B cell (primary cell): ENCODE measurements at regions not wholly inside any gene's neighbourhood (a gene's known extent, or its start where the extent isn't known, plus 50 kb on each side); places are given as distances from the start of the nearest gene placed in this dataset.
"Not testable (repeated sequence)": the region's sequence is repeated elsewhere in the genome, so short reads cannot be mapped to it uniquely, and the experiment has no call there.

Experiments
- ATAC-seq: fragments of 200-7000 bp; cut with Tn5 transposase; one replicate; pipeline ENCODE4 v1.10.0; 2021; ENCODE audit warnings: low read depth, mild to moderate bottlenecking, moderate number of reproducible peaks, moderate library complexity
- CTCF ChIA-PET: fragments of 350-600 bp; sonication (Branson Sonifier 250); formaldehyde crosslinking; loops from one replicate; lab custom pipeline; 2021; ENCODE audit warnings: antibody characterized with exemption, inconsistent platforms; lab: Charles Lee
- POLR2A ChIA-PET: fragments of 350-600 bp; sonication (Branson Sonifier 250); formaldehyde crosslinking; loops from one replicate; lab custom pipeline; 2021; ENCODE audit warnings: antibody characterized with exemption; lab: Charles Lee
- DNase-seq: peaks from one replicate; pipeline ENCODE4 v3.0.0; 2013
- H2AFZ ChIP-seq: 2 replicates; pipeline ENCODE4 v1.6.1; 2012; ENCODE audit warnings: mild to moderate bottlenecking, low read depth, low read length; ENCODE audit not compliant: insufficient read depth, poor library complexity, severe bottlenecking
- H3K27ac ChIP-seq, 2 donors: 1 replicate in 1 of 2; 2 replicates in 1 of 2; pipeline ENCODE4 v1.5.1; 2012 to 2013; ENCODE audit warnings: low read length in 2 of 2, mild to moderate bottlenecking in 2 of 2, moderate library complexity in 1 of 2
- H3K27me3 ChIP-seq, 4 experiments: fragments of 200-600 bp in 1 of 4; sonication (generic) in 1 of 4; replicated peaks in 1 of 4; 1 replicate in 2 of 4; 2 replicates in 2 of 4; pipeline versions ENCODE4 v1.6.1 to v1.7.0; 2013 to 2016; ENCODE audit warnings: low read length in 3 of 4, mild to moderate bottlenecking in 2 of 4, mixed read lengths in 1 of 4, moderate library complexity in 1 of 4; ENCODE audit not compliant: insufficient read depth in 4 of 4, control insufficient read depth in 3 of 4; ENCODE audit errors: control extremely low read depth in 1 of 4
- H3K36me3 ChIP-seq, 2 experiments: replicated peaks in 1 of 2; 1 replicate in 1 of 2; 2 replicates in 1 of 2; pipeline versions ENCODE4 v1.6.1 to v1.7.1; 2013; ENCODE audit warnings: low read length in 1 of 2; ENCODE audit not compliant: insufficient read depth in 2 of 2, control insufficient read depth in 1 of 2; ENCODE audit errors: control extremely low read depth in 1 of 2, extremely low read depth in 1 of 2
- H3K4me1 ChIP-seq, 2 donors: fragments of 200-600 bp in 1 of 2; sonication (generic) in 1 of 2; 1 replicate in 1 of 2; 2 replicates in 1 of 2; pipeline versions ENCODE4 v1.5.1 to v1.6.1; 2013 to 2017; ENCODE audit warnings: low read length in 2 of 2; ENCODE audit not compliant: control insufficient read depth in 2 of 2, insufficient read depth in 2 of 2
- H3K4me2 ChIP-seq: replicated peaks from 2 replicates; pipeline ENCODE3; 2012; ENCODE audit warnings: mild to moderate bottlenecking, low read depth, low read length; ENCODE audit not compliant: poor library complexity, severe bottlenecking
- H3K4me3 ChIP-seq, 5 experiments: fragments of 200-600 bp in 1 of 5; sonication (generic) in 1 of 5; 1 replicate in 3 of 5; 2 replicates in 2 of 5; pipeline versions ENCODE4 v1.5.1 to v1.7.0; 2011 to 2016; ENCODE audit warnings: low read length in 4 of 5, mild to moderate bottlenecking in 4 of 5, low read depth in 2 of 5, control low read depth in 1 of 5, moderate library complexity in 1 of 5; ENCODE audit not compliant: insufficient read depth in 1 of 5; ENCODE audit errors: control extremely low read depth in 1 of 5, extremely low read depth in 1 of 5
- H3K79me2 ChIP-seq: fragments of 200-600 bp; sonication (generic); one replicate; pipeline ENCODE4 v1.6.0; 2016; ENCODE audit warnings: low read length; ENCODE audit not compliant: control insufficient read depth, insufficient read depth
- H3K9ac ChIP-seq: fragments of 200-600 bp; sonication (generic); 2 replicates; pipeline ENCODE4 v1.6.1; 2017; ENCODE audit warnings: mild to moderate bottlenecking, low read length, moderate library complexity
- H3K9me3 ChIP-seq, 3 donors: one replicate each; pipeline versions ENCODE4 v1.6.1 to v1.7.1; 2013; ENCODE audit warnings: low read length in 2 of 3; ENCODE audit not compliant: control insufficient read depth in 2 of 3, insufficient read depth in 1 of 3; ENCODE audit errors: control extremely low read depth in 1 of 3
- H4K20me1 ChIP-seq: 2 replicates; pipeline ENCODE4 v1.6.0; 2012; ENCODE audit warnings: mild to moderate bottlenecking, low read length; ENCODE audit not compliant: insufficient read depth, control insufficient read depth, poor library complexity, severe bottlenecking
- H3K27ac Mint-ChIP-seq: one replicate; pipeline ENCODE4 v1.8.0; 2021; ENCODE audit warnings: mixed read lengths
- H3K27me3 Mint-ChIP-seq: one replicate; pipeline ENCODE4 v1.8.0; 2021; ENCODE audit warnings: mixed read lengths
- H3K4me1 Mint-ChIP-seq: one replicate; pipeline ENCODE4 v1.8.0; 2021; ENCODE audit warnings: mixed read lengths
- H3K4me3 Mint-ChIP-seq: one replicate; pipeline ENCODE4 v1.8.0; 2021; ENCODE audit warnings: mixed read lengths
- H3K9me3 Mint-ChIP-seq: one replicate; pipeline ENCODE4 v1.8.0; 2022; ENCODE audit warnings: mixed read lengths; ENCODE audit not compliant: insufficient read depth
- EZH2 ChIP-seq: IDR thresholded peaks from 2 replicates; pipeline ENCODE4 v1.6.1; 2012; ENCODE audit warnings: borderline replicate concordance, low read depth, mild to moderate bottlenecking, moderate library complexity, low read length; ENCODE audit not compliant: insufficient read depth, poor library complexity, severe bottlenecking
- WGBS: methylation state at CpG from one replicate; pipeline ENCODE4 v1.1.5; 2013; ENCODE audit warnings: missing lambda C conversion rate; ENCODE audit not compliant: insufficient coverage; 5-methylcytosine and 5-hydroxymethylcytosine counted together
- intact Hi-C: fragments of 100-400 bp; cut with micrococcal nuclease; formaldehyde crosslinking; loops from one replicate; pipeline ENCODE4 v1.10.0; 2022
- TF ChIP-seq, protein P1 (sequence below): fragments of 200-600 bp; IDR thresholded peaks from one replicate; pipeline ENCODE4 v1.8.0; 2022; ENCODE audit warnings: antibody characterized with exemption, mild to moderate bottlenecking

DNA sequence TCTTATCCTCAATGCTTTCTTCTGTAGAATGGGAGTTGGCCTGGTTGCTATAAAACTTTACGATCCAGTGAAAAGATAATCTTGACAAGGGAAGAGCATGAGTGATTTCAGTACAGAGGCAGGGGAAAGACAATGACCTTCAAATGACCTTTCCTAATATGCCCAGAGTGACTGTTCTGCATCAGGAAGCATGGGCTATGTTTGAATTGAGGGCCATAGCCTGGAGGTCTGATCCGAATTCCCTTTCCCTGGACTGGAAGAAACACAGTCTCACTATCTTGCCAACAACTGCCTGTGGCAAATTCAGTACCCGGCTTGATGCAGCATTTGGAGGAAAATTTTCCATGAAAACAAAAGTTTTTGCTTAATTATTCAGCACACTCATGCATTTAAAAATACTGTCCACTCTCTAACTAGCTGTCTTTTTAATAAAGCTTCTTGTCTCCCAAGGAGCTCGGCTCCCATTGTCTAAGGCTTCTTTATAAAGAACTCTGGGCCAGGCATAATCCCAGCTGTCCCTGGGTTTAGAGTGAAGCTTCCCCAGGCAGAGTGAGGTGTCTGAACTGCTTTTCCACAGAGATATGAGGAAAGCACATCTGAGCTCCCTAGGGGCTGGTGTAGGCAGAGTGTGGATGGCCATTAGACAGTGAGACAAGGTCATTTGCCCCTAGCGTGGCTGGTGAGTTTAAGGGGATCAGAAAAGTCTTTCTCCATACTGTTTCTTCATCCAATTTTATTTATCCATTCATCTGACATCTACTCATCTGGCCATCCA lies 132.7 kb upstream of the CADM1 start:
- Mint-ChIP-seq H3K9me3 (no peaks in the 10 kb centered on the region), H3K27ac (no peak overlapping the region), H3K4me1 (no peaks in the 10 kb centered on the region), H3K4me3 (no peak overlapping the region), H3K27me3 (no peaks in the 10 kb centered on the region)
- H3K4me1 ChIP-seq, result no peaks in the 10 kb centered on the region
- no peaks in the 10 kb centered on the region for H3K79me2 ChIP-seq
- no peak overlapping the region for H3K4me3 ChIP-seq
- peaks cover 0 to 5% (median 0%) of the 10 kb centered on the region in 3 donors for H3K9me3 ChIP-seq
- CTCF ChIA-PET, result no interaction called here
- intact Hi-C loops, result no loop called here
- DNase-seq (no peak), ATAC-seq (no peak)
- no peak overlapping the region for H3K4me2 ChIP-seq
- no peak overlapping the region for H3K27ac ChIP-seq
- no peak overlapping the region for H2AFZ ChIP-seq
- no peaks in the 10 kb centered on the region for H4K20me1 ChIP-seq
- H3K36me3 ChIP-seq, result no peaks in the 10 kb centered on the region
- 70% methylated on average over 2 of the region's 5 CpGs for WGBS
- TF ChIP-seq, protein P1, sequence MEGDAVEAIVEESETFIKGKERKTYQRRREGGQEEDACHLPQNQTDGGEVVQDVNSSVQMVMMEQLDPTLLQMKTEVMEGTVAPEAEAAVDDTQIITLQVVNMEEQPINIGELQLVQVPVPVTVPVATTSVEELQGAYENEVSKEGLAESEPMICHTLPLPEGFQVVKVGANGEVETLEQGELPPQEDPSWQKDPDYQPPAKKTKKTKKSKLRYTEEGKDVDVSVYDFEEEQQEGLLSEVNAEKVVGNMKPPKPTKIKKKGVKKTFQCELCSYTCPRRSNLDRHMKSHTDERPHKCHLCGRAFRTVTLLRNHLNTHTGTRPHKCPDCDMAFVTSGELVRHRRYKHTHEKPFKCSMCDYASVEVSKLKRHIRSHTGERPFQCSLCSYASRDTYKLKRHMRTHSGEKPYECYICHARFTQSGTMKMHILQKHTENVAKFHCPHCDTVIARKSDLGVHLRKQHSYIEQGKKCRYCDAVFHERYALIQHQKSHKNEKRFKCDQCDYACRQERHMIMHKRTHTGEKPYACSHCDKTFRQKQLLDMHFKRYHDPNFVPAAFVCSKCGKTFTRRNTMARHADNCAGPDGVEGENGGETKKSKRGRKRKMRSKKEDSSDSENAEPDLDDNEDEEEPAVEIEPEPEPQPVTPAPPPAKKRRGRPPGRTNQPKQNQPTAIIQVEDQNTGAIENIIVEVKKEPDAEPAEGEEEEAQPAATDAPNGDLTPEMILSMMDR, result no peak
- no peak for TF ChIP-seq EZH2
- POLR2A ChIA-PET, result no interaction called here
- no peaks in the 10 kb centered on the region for H3K27me3 ChIP-seq
- H3K9ac ChIP-seq, result no peak overlapping the region

DNA sequence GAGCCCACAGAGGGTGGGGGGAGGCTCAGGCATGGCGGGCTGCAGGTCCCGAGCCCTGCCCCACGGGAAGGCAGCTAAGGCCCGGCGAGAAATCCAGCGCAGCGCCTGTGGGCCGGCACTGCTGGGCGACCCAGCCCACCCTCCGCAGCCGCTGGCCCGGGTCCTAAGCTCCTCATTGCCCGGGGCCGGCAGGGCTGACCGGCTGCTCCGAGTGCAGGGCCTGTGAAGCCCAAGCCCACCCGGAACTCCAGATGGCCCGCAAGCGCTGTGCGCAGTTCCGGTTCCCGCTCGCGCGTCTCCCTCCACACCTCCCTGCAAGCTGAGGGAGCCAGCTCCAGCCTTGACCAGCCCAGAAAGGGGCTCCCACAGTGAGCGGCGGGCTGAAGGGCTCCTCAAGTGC lies 129.8 kb upstream of the CADM1 start:
- H4K20me1 ChIP-seq, H3K4me3 ChIP-seq, H3K9ac ChIP-seq, H3K27ac Mint-ChIP-seq, H3K9me3 Mint-ChIP-seq, H3K79me2 ChIP-seq, H3K9me3 ChIP-seq, H3K4me1 ChIP-seq, CTCF ChIA-PET, H3K27me3 ChIP-seq, POLR2A ChIA-PET, ATAC-seq, H3K4me1 Mint-ChIP-seq, H2AFZ ChIP-seq, intact Hi-C loops, DNase-seq, H3K27me3 Mint-ChIP-seq, H3K4me2 ChIP-seq, H3K4me3 Mint-ChIP-seq, H3K36me3 ChIP-seq, H3K27ac ChIP-seq: not testable (repeated sequence)
- 95% methylated on average over 26 of the region's 27 CpGs for WGBS
